ENCODE measurements at regions not wholly inside any gene's neighbourhood (a gene's known extent, or its start where the extent isn't known, plus 50 kb on each side); places are given as distances from the start of the nearest gene placed in this dataset.

- TF ChIP-seq ZNF383 (CRISPR knock-in tag; IDR thresholded peaks at IDR 0.05; ENCODE audit: borderline replicate concordance) = no peak; the same call in 1 of the 2 replicates
- TF ChIP-seq MLX (CRISPR knock-in tag; IDR thresholded peaks at IDR 0.05) = no peak
- TF ChIP-seq ARID2 (CRISPR knock-in tag; IDR thresholded peaks at IDR 0.05; ENCODE audit: borderline replicate concordance) = no peak
- TF ChIP-seq ETS1 (CRISPR knock-in tag; IDR thresholded peaks at IDR 0.05) = no peak
- TF ChIP-seq ZNF207 (IDR thresholded peaks at IDR 0.05; ENCODE audit: borderline replicate concordance) = no peak
- TF ChIP-seq, protein P1, sequence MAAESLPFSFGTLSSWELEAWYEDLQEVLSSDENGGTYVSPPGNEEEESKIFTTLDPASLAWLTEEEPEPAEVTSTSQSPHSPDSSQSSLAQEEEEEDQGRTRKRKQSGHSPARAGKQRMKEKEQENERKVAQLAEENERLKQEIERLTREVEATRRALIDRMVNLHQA (CRISPR knock-in tag; IDR thresholded peaks at IDR 0.05) = no peak
- TF ChIP-seq KDM5A (IDR thresholded peaks at IDR 0.05; ENCODE audit: borderline replicate concordance, low read length) = no peak
- TF ChIP-seq, protein P2, sequence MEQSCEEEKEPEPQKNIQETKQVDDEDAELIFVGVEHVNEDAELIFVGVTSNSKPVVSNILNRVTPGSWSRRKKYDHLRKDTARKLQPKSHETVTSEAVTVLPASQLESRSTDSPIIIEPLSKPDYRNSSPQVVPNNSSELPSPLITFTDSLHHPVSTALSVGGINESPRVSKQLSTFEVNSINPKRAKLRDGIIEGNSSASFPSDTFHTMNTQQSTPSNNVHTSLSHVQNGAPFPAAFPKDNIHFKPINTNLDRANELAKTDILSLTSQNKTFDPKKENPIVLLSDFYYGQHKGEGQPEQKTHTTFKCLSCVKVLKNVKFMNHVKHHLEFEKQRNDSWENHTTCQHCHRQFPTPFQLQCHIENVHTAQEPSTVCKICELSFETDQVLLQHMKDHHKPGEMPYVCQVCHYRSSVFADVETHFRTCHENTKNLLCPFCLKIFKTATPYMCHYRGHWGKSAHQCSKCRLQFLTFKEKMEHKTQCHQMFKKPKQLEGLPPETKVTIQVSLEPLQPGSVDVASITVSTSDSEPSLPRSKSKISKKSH (CRISPR knock-in tag; IDR thresholded peaks at IDR 0.05; ENCODE audit: borderline replicate concordance) = no peak
- TF ChIP-seq HNRNPL (IDR thresholded peaks at IDR 0.05; ENCODE audit: low read depth, low read length) = no peak
- no peak for TF ChIP-seq ZNF274 (CRISPR knock-in tag; IDR thresholded peaks at IDR 0.05)
- TF ChIP-seq BCL3 (CRISPR knock-in tag; IDR thresholded peaks at IDR 0.05) = no peak
- TF ChIP-seq ZNF609 (CRISPR knock-in tag; IDR thresholded peaks at IDR 0.05; ENCODE audit: borderline replicate concordance) = no peak
- TF ChIP-seq DMAP1 (CRISPR knock-in tag; IDR thresholded peaks at IDR 0.05) = no peak
- TF ChIP-seq, protein P3, sequence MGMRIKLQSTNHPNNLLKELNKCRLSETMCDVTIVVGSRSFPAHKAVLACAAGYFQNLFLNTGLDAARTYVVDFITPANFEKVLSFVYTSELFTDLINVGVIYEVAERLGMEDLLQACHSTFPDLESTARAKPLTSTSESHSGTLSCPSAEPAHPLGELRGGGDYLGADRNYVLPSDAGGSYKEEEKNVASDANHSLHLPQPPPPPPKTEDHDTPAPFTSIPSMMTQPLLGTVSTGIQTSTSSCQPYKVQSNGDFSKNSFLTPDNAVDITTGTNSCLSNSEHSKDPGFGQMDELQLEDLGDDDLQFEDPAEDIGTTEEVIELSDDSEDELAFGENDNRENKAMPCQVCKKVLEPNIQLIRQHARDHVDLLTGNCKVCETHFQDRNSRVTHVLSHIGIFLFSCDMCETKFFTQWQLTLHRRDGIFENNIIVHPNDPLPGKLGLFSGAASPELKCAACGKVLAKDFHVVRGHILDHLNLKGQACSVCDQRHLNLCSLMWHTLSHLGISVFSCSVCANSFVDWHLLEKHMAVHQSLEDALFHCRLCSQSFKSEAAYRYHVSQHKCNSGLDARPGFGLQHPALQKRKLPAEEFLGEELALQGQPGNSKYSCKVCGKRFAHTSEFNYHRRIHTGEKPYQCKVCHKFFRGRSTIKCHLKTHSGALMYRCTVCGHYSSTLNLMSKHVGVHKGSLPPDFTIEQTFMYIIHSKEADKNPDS (CRISPR knock-in tag; IDR thresholded peaks at IDR 0.05) = no peak
- TF ChIP-seq ARNTL (CRISPR knock-in tag; IDR thresholded peaks at IDR 0.05) = 0 out of 2 replicates have a peak, but pooled peaks have one; percentile 11
- no peak for TF ChIP-seq MED8 (CRISPR knock-in tag; IDR thresholded peaks at IDR 0.05; ENCODE audit: insufficient replicate concordance)
- peak; percentile 96 for TF ChIP-seq ZC3H4 (CRISPR knock-in tag; IDR thresholded peaks at IDR 0.05; ENCODE audit: borderline replicate concordance)
These were observed 101.3 kb downstream of the OR2B2 start (continued) for GRCh38 chr6:27810768-27811450.

Data from HepG2 (cell line).